Fibroblast of lung (primary cell): ENCODE measurements at regions not wholly inside any gene's neighbourhood (a gene's known extent, or its start where the extent isn't known, plus 50 kb on each side); places are given as distances from the start of the nearest gene placed in this dataset.

Source experiments
- DNase-seq, 2 donors: peaks; one replicate each; pipeline versions ENCODE4 v3.0.0 to v3.0.0-alpha.2; 2010; ENCODE audit warnings: low read depth in 2 of 2
- H2AFZ ChIP-seq: 2 replicates; pipeline ENCODE4 v1.5.1; 2012; ENCODE audit warnings: low read length, control low read depth, inconsistent platforms
- H3K27ac ChIP-seq: 2 replicates; pipeline ENCODE4 v1.5.1; 2011; ENCODE audit warnings: low read length, control low read depth; ENCODE audit not compliant: insufficient read depth
- H3K27me3 ChIP-seq: 2 replicates; pipeline ENCODE4 v1.5.1; 2011; ENCODE audit warnings: mild to moderate bottlenecking, low read length; ENCODE audit not compliant: control insufficient read depth, insufficient read depth
- H3K36me3 ChIP-seq: 2 replicates; pipeline ENCODE4 v1.5.1; 2011; ENCODE audit warnings: low read length; ENCODE audit not compliant: control insufficient read depth, insufficient read depth
- H3K4me1 ChIP-seq: 2 replicates; pipeline ENCODE4 v1.5.1; 2011; ENCODE audit warnings: low read length; ENCODE audit not compliant: control insufficient read depth, insufficient read depth; ENCODE audit errors: extremely low read depth
- H3K4me2 ChIP-seq: 2 replicates; pipeline ENCODE4 v1.5.1; 2011; ENCODE audit warnings: low read length, control low read depth; ENCODE audit not compliant: insufficient read depth; ENCODE audit errors: extremely low read depth
- H3K4me3 ChIP-seq, 4 experiments: fragments of 200-600 bp in 1 of 4; sonication (generic) in 1 of 4; replicated peaks in 1 of 4; 2 replicates each; pipeline ENCODE4 v1.5.1; 2011 to 2016; ENCODE audit warnings: low read length in 4 of 4, low read depth in 3 of 4, mild to moderate bottlenecking in 3 of 4, control low read depth in 2 of 4, inconsistent platforms in 1 of 4, mixed read lengths in 1 of 4; ENCODE audit not compliant: insufficient read depth in 1 of 4; ENCODE audit errors: control extremely low read depth in 1 of 4
- H3K79me2 ChIP-seq: 2 replicates; pipeline ENCODE4 v1.5.1; 2012; ENCODE audit warnings: mild to moderate bottlenecking, low read length, inconsistent platforms; ENCODE audit not compliant: control insufficient read depth, insufficient read depth
- H3K9ac ChIP-seq: 2 replicates; pipeline ENCODE4 v1.5.1; 2011; ENCODE audit warnings: mild to moderate bottlenecking, low read length, control low read depth; ENCODE audit not compliant: insufficient read depth
- H3K9me3 ChIP-seq: 2 replicates; pipeline ENCODE4 v1.5.1; 2012; ENCODE audit warnings: low read depth, low read length; ENCODE audit not compliant: control insufficient read depth, insufficient read depth
- H4K20me1 ChIP-seq: 2 replicates; pipeline ENCODE4 v1.5.1; 2011; ENCODE audit warnings: low read length; ENCODE audit not compliant: control insufficient read depth, insufficient read depth; ENCODE audit errors: extremely low read depth
- CTCF ChIP-seq, 2 donors: IDR thresholded peaks in 1 of 2; conservative IDR thresholded peaks in 1 of 2; 1 replicate in 1 of 2; 2 replicates in 1 of 2; pipeline ENCODE4 v1.5.1; 2011 to 2012; ENCODE audit warnings: low read length in 2 of 2, control low read depth in 1 of 2, inconsistent platforms in 1 of 2, low read depth in 1 of 2, mild to moderate bottlenecking in 1 of 2
- EZH2 ChIP-seq: IDR thresholded peaks from 2 replicates; pipeline ENCODE4 v1.5.1; 2012; ENCODE audit warnings: low read length, control low read depth, mild to moderate bottlenecking; ENCODE audit errors: missing control alignments

DNA sequence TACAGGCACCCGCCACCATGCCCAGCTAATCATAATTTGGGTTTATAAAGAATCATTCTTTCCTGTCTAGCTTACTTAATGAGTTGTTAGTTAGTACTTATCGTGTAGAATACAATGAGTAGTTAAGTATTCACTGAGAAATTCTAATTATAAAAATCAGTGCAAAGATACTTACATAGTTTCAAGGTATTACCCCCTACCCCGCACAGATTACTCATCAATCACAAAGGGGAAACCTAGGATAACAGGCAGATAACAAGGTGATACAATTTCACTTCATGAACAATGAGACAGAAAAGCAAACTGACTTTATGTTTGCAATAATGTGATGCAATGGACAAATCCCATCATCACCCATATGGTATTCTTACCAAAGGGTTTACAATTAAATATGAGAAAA lies 109.6 kb downstream of the FAM174A start:
- H3K27ac ChIP-seq = no peak overlapping the region
- H3K79me2 ChIP-seq = no peaks in the 10 kb centered on the region
- TF ChIP-seq CTCF (conservative IDR thresholded peaks at IDR 0.05 in 1 of 2, IDR thresholded peaks at IDR 0.05 in 1 of 2; ENCODE audit: low read depth in 1 of 2, low read length in 2 of 2) (no peak), EZH2 (no peak)
- no peak overlapping the region for H3K9ac ChIP-seq
- no peaks in the 10 kb centered on the region for H3K4me1 ChIP-seq
- H3K4me3 ChIP-seq = no peak overlapping the region
- no peak overlapping the region for H3K4me2 ChIP-seq
- no peak overlapping the region for H2AFZ ChIP-seq
- no peaks in the 10 kb centered on the region for H3K27me3 ChIP-seq
- H4K20me1 ChIP-seq = no peaks in the 10 kb centered on the region
- DNase-seq = no peak
- H3K36me3 ChIP-seq = no peaks in the 10 kb centered on the region
- H3K9me3 ChIP-seq = no peaks in the 10 kb centered on the region

DNA sequence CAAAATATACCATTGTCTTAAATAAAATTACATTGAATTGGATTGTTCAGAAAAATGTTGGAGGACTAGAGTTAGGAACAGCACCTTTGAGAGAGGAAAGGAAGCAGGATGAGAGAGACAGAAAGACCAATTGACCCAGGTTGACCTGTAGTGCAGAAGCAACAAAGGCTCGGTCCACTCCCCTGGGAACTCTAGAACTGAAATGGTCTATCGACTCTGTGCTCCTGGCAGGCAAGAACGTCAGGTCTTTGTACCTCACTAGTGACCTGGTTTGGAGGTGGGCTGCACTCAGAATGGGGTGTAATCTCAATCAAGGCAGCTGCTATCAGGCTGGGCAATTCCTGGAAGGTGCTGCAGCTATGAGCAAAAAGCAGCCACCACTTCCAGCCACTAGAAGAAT lies 110.8 kb downstream of the FAM174A start:
- Histone ChIP-seq H2AFZ (no peak overlapping the region), H3K4me1 (no peaks in the 10 kb centered on the region), H3K4me2 (no peak overlapping the region), H4K20me1 (no peaks in the 10 kb centered on the region), H3K4me3 (no peak overlapping the region), H3K9me3 (no peaks in the 10 kb centered on the region), H3K79me2 (no peaks in the 10 kb centered on the region), H3K27me3 (no peaks in the 10 kb centered on the region), H3K36me3 (no peaks in the 10 kb centered on the region), H3K9ac (no peak overlapping the region), H3K27ac (no peak overlapping the region)
- no peak for TF ChIP-seq CTCF (conservative IDR thresholded peaks at IDR 0.05 in 1 of 2, IDR thresholded peaks at IDR 0.05 in 1 of 2; ENCODE audit: low read depth in 1 of 2, low read length in 2 of 2)
- TF ChIP-seq EZH2 = no peak
- no peak for DNase-seq

GRCh38 chr5:100646691-100647090 lies 111.5 kb downstream of the FAM174A start:
- Histone ChIP-seq H2AFZ (no peak overlapping the region), H3K4me2 (no peak overlapping the region)

More at GRCh38 chr5:100646691-100647090, 111.5 kb downstream of the FAM174A start:
- no peaks in the 10 kb centered on the region for H3K4me1 ChIP-seq
- H3K9ac ChIP-seq = no peak overlapping the region
- H3K9me3 ChIP-seq = no peaks in the 10 kb centered on the region
- H3K79me2 ChIP-seq = no peaks in the 10 kb centered on the region
- TF ChIP-seq EZH2 (no peak), CTCF (conservative IDR thresholded peaks at IDR 0.05 in 1 of 2, IDR thresholded peaks at IDR 0.05 in 1 of 2; ENCODE audit: low read depth in 1 of 2, low read length in 2 of 2) (no peak)
- no peak for DNase-seq
- no peak overlapping the region for H3K27ac ChIP-seq
- no peaks in the 10 kb centered on the region for H3K36me3 ChIP-seq
- H4K20me1 ChIP-seq = no peaks in the 10 kb centered on the region
- no peaks in the 10 kb centered on the region for H3K27me3 ChIP-seq
- H3K4me3 ChIP-seq = no peak overlapping the region
